ENCODE measurements at regions not wholly inside any gene's neighbourhood (a gene's known extent, or its start where the extent isn't known, plus 50 kb on each side); places are given as distances from the start of the nearest gene placed in this dataset.

DNA sequence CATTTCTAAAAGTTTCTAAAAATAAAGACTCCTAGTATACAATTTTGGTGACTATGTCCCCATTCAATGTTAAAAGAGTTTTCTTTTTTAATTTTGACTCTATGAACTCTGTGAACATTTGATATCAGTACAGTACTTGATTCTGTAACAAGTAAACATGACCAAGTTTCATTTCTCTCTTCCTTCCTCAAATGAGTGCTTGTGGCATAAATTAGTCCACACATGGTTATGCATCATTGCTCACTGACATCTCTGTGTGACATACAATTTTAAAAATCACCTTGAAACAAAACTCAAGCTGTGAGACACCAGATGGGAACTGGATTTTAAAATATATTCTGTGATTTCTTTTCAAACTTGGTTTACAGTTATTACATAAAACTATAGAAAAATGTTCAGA, 253.9 kb upstream of the MDGA2 start:
- TF ChIP-seq, protein P1, sequence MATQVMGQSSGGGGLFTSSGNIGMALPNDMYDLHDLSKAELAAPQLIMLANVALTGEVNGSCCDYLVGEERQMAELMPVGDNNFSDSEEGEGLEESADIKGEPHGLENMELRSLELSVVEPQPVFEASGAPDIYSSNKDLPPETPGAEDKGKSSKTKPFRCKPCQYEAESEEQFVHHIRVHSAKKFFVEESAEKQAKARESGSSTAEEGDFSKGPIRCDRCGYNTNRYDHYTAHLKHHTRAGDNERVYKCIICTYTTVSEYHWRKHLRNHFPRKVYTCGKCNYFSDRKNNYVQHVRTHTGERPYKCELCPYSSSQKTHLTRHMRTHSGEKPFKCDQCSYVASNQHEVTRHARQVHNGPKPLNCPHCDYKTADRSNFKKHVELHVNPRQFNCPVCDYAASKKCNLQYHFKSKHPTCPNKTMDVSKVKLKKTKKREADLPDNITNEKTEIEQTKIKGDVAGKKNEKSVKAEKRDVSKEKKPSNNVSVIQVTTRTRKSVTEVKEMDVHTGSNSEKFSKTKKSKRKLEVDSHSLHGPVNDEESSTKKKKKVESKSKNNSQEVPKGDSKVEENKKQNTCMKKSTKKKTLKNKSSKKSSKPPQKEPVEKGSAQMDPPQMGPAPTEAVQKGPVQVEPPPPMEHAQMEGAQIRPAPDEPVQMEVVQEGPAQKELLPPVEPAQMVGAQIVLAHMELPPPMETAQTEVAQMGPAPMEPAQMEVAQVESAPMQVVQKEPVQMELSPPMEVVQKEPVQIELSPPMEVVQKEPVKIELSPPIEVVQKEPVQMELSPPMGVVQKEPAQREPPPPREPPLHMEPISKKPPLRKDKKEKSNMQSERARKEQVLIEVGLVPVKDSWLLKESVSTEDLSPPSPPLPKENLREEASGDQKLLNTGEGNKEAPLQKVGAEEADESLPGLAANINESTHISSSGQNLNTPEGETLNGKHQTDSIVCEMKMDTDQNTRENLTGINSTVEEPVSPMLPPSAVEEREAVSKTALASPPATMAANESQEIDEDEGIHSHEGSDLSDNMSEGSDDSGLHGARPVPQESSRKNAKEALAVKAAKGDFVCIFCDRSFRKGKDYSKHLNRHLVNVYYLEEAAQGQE (IDR thresholded peaks at IDR 0.05): no peak
- TF ChIP-seq, protein P2, sequence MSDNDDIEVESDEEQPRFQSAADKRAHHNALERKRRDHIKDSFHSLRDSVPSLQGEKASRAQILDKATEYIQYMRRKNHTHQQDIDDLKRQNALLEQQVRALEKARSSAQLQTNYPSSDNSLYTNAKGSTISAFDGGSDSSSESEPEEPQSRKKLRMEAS (IDR thresholded peaks at IDR 0.05): no peak
- TF ChIP-seq, protein P3, sequence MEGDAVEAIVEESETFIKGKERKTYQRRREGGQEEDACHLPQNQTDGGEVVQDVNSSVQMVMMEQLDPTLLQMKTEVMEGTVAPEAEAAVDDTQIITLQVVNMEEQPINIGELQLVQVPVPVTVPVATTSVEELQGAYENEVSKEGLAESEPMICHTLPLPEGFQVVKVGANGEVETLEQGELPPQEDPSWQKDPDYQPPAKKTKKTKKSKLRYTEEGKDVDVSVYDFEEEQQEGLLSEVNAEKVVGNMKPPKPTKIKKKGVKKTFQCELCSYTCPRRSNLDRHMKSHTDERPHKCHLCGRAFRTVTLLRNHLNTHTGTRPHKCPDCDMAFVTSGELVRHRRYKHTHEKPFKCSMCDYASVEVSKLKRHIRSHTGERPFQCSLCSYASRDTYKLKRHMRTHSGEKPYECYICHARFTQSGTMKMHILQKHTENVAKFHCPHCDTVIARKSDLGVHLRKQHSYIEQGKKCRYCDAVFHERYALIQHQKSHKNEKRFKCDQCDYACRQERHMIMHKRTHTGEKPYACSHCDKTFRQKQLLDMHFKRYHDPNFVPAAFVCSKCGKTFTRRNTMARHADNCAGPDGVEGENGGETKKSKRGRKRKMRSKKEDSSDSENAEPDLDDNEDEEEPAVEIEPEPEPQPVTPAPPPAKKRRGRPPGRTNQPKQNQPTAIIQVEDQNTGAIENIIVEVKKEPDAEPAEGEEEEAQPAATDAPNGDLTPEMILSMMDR (IDR thresholded peaks at IDR 0.05; ENCODE audit: low read depth, low read length, missing input control): no peak
- no peak for TF ChIP-seq YY1 (IDR thresholded peaks at IDR 0.05)
- TF ChIP-seq RXRA (IDR thresholded peaks at IDR 0.05): no peak
- TF ChIP-seq RAD21 (IDR thresholded peaks at IDR 0.05): no peak
